Muscle layer of duodenum (tissue), 2 donors: ENCODE measurements at regions not wholly inside any gene's neighbourhood (a gene's known extent, or its start where the extent isn't known, plus 50 kb on each side); places are given as distances from the start of the nearest gene placed in this dataset.

Experiments used
- H3K27ac ChIP-seq: one replicate; pipeline ENCODE4 v1.7.0; 2013; ENCODE audit warnings: mild to moderate bottlenecking, low read length
- H3K27me3 ChIP-seq: one replicate; pipeline ENCODE4 v1.7.0; 2013; ENCODE audit warnings: low read depth, mild to moderate bottlenecking, control low read depth, low read length
- H3K36me3 ChIP-seq, 2 donors: one replicate each; pipeline ENCODE4 v1.7.0; 2013; ENCODE audit warnings: low read length in 2 of 2, control low read depth in 1 of 2, mild to moderate bottlenecking in 1 of 2; ENCODE audit not compliant: insufficient read depth in 2 of 2, control insufficient read depth in 1 of 2
- H3K4me1 ChIP-seq, 2 donors: one replicate each; pipeline ENCODE4 v1.7.0; 2013; ENCODE audit warnings: low read length in 2 of 2, mild to moderate bottlenecking in 2 of 2, control low read depth in 1 of 2, moderate library complexity in 1 of 2; ENCODE audit not compliant: insufficient read depth in 2 of 2, control insufficient read depth in 1 of 2
- H3K4me3 ChIP-seq, 2 donors: one replicate each; pipeline ENCODE4 v1.7.0; 2013; ENCODE audit warnings: low read length in 2 of 2, low read depth in 1 of 2, mild to moderate bottlenecking in 1 of 2
- H3K9me3 ChIP-seq, 2 donors: one replicate each; pipeline ENCODE4 v1.7.0; 2013; ENCODE audit warnings: low read length in 2 of 2, control low read depth in 1 of 2, mild to moderate bottlenecking in 1 of 2; ENCODE audit not compliant: control insufficient read depth in 1 of 2
- donor health status: healthy.

DNA sequence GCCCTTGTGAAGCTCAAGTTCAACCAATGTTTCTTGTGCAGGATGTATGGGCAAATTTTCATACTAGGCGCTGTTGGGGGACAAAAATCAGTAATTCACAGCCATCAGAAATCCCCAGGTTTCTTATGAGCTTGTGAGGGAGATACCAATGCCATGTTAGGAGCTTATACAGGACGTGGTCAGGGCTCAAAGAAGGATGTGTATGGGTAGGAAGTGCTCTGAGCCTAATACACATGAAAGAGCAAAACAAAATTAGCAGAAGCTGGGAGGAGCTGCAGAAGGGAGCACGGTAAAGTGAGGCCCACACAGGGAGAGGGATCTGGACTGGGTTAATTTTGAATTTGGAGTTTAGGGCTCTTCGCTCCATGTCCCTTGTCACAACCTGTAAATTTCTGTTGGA, 114.6 kb upstream of the MAP3K1 start:
- Histone ChIP-seq H3K36me3 (no peaks in the 10 kb centered on the region), H3K27ac (no peak overlapping the region), H3K4me1 (no peaks in the 10 kb centered on the region), H3K4me3 (no peak overlapping the region), H3K9me3 (no peaks in the 10 kb centered on the region), H3K27me3 (no peaks in the 10 kb centered on the region)

GRCh38 chr5:56699538-56699937, 115.8 kb upstream of the MAP3K1 start:
- Histone ChIP-seq H3K9me3 (no peaks in the 10 kb centered on the region), H3K27ac (no peak overlapping the region), H3K4me1 (no peaks in the 10 kb centered on the region), H3K4me3 (no peak overlapping the region), H3K36me3 (no peaks in the 10 kb centered on the region), H3K27me3 (no peaks in the 10 kb centered on the region)

- Histone ChIP-seq H3K4me3 (no peak overlapping the region), H3K9me3 (no peaks in the 10 kb centered on the region), H3K36me3 (no peaks in the 10 kb centered on the region), H3K27me3 (no peaks in the 10 kb centered on the region), H3K4me1 (no peaks in the 10 kb centered on the region), H3K27ac (no peak overlapping the region)
Measured at GRCh38 chr5:56698463-56699381, 116.6 kb upstream of the MAP3K1 start.

GRCh38 chr5:56696900-56697299, 118.4 kb upstream of the MAP3K1 start:
- H3K9me3 ChIP-seq: no peaks in the 10 kb centered on the region
- H3K4me1 ChIP-seq: no peaks in the 10 kb centered on the region
- no peaks in the 10 kb centered on the region for H3K36me3 ChIP-seq
- no peaks in the 10 kb centered on the region for H3K27me3 ChIP-seq
- no peak overlapping the region for H3K4me3 ChIP-seq
- no peak overlapping the region for H3K27ac ChIP-seq

- Histone ChIP-seq H3K9me3 (no peaks in the 10 kb centered on the region), H3K27ac (no peak overlapping the region), H3K27me3 (no peaks in the 10 kb centered on the region), H3K4me1 (no peaks in the 10 kb centered on the region), H3K4me3 (no peak overlapping the region), H3K36me3 (no peaks in the 10 kb centered on the region)
Measured at GRCh38 chr5:56693220-56693579, 122.1 kb upstream of the MAP3K1 start.

- Histone ChIP-seq H3K27me3 (no peaks in the 10 kb centered on the region), H3K9me3 (no peaks in the 10 kb centered on the region), H3K27ac (no peak overlapping the region), H3K36me3 (no peaks in the 10 kb centered on the region), H3K4me3 (no peak overlapping the region), H3K4me1 (no peaks in the 10 kb centered on the region)
Measured at GRCh38 chr5:56692359-56693219, 122.8 kb upstream of the MAP3K1 start.

DNA sequence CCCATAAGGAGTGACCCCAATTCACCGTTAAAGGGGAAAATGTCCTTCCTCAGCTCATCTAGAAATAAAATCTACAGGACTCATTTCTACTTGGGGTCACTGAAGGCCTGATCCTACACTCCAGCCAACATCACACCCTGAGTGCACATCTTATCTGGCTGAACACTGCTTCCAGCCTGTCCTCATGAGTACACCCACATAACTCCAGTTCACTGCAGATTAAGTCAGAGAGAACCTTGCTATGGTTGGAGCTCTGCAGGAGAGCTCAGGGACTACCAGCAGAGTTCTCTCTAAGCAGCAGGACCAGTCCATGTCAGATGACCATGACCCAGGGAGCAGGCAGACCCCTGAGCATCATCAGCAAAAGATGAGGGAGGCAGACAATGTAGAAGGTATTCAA, 126.9 kb upstream of the MAP3K1 start:
- H3K9me3 ChIP-seq: no peaks in the 10 kb centered on the region
- H3K4me3 ChIP-seq: no peak overlapping the region
- no peaks in the 10 kb centered on the region for H3K36me3 ChIP-seq
- H3K27ac ChIP-seq: no peak overlapping the region
- H3K4me1 ChIP-seq: no peaks in the 10 kb centered on the region
- no peaks in the 10 kb centered on the region for H3K27me3 ChIP-seq

DNA sequence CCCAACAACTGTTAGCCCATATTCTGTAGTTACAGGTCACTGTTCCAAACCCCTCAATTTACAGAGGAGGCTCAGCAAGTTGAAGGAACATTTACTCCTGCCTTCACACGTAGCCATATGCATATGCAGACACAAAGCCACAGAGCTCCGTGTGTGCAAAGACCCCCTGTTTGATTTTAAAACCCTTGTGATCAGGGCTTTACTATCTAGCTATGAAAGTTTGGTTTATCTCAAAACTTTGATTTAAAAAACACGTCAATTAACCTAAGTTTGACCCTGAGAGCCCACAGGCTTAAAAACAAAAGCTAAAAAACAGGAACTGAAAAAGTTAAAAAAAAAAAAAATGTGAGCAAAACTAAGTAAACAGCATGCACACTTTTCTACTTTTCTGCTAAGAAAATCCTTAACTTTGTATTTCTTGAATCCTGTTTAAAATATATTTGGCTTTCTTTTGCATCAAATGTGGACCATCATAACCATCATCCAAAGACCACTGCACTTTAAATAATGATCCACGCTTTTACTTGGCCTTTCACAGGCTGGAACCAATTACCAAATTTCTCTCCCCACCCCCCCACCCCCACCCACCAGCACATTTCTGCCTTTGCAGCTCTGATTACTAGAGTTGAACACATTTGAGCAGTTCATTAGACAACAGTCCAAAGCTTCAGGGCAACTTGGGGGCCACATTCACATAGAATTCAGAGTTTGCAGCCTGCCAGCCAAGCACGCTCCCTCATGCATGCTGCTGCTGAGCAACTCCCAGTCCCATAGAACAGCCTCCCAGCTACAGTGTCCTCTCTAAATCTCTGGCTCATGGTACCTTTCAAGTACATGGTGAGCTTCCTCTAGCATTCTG, 128.8 kb upstream of the MAP3K1 start:
- H3K4me3 ChIP-seq: no peak overlapping the region
- no peaks in the 10 kb centered on the region for H3K36me3 ChIP-seq
- peak overlapping the region; percentile 2 for H3K27ac ChIP-seq
- H3K9me3 ChIP-seq: no peaks in the 10 kb centered on the region
- no peaks in the 10 kb centered on the region for H3K4me1 ChIP-seq
- no peaks in the 10 kb centered on the region for H3K27me3 ChIP-seq

- Histone ChIP-seq H3K4me1 (no peaks in the 10 kb centered on the region), H3K9me3 (no peaks in the 10 kb centered on the region), H3K36me3 (no peaks in the 10 kb centered on the region), H3K27ac (peak overlapping the region; percentile 2), H3K27me3 (no peaks in the 10 kb centered on the region), H3K4me3 (no peak overlapping the region)
Measured at GRCh38 chr5:56685503-56686217, 129.7 kb upstream of the MAP3K1 start.

DNA sequence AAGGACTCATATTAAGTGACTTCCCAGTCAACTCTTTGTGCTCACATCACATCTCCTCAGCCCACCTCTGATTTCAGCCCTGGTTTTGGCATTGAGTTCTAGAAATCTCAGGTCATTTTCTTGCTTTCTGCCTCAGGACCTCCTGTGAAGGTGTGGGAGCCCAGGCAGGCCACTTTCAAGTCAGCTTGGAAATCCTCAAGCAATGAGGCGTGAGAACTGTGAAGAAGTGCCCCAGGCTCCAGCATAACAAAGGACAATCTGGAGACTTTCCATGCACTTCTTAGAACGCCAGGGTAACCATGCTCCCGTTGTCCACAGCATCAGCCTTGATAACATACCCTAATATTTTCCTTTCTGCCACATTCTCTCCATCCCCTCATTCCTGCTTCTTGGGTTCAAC, 131.2 kb upstream of the MAP3K1 start:
- Histone ChIP-seq H3K9me3 (no peaks in the 10 kb centered on the region), H3K4me3 (no peak overlapping the region), H3K27ac (no peak overlapping the region), H3K4me1 (no peaks in the 10 kb centered on the region), H3K27me3 (no peaks in the 10 kb centered on the region), H3K36me3 (no peaks in the 10 kb centered on the region)
